Endothelial cell of umbilical vein (primary cell): ENCODE measurements at regions not wholly inside any gene's neighbourhood (a gene's known extent, or its start where the extent isn't known, plus 50 kb on each side); places are given as distances from the start of the nearest gene placed in this dataset.
A peak's percentile ranks its signal among the peaks of the same experiment; 100 is the strongest.

Source experiments
- BruUV-seq: library from RNA; stranded (reverse); fragments of 400-500 nt; replicated peaks from 2 replicates; lab custom pipeline; 2021; lab: Mats Ljungman, UMichigan
- CTCF ChIA-PET: fragments of 300-600, 350-600 bp; sonication (Branson Sonifier 250); formaldehyde crosslinking; loops from one replicate; lab custom pipeline; 2021; ENCODE audit warnings: antibody characterized with exemption, inconsistent platforms; lab: Charles Lee
- POLR2A ChIA-PET: fragments of 300-600, 350-600 bp; sonication (Branson Sonifier 250); formaldehyde crosslinking; loops from one replicate; lab custom pipeline; 2021; ENCODE audit warnings: antibody characterized with exemption, inconsistent platforms; lab: Charles Lee
- DNase-seq: peaks from one replicate; pipeline ENCODE4 v3.0.0-alpha.2; 2011; ENCODE audit warnings: low read depth, low spot score
- FAIRE-seq: peaks from 2 replicates; lab custom pipeline; 2011; peaks lifted over from hg19 to GRCh38; lab: Jason Lieb, UNC
- H2AFZ ChIP-seq: 2 replicates; pipeline ENCODE4 v1.6.0; 2012; ENCODE audit warnings: low read depth, low read length, control low read depth, inconsistent platforms
- H3K27ac ChIP-seq: 2 replicates; pipeline ENCODE4 v1.5.1; 2011; ENCODE audit warnings: low read depth, mild to moderate bottlenecking, control low read depth, low read length, moderate library complexity; ENCODE audit not compliant: insufficient read depth
- H3K27me3 ChIP-seq, 2 experiments: 2 replicates each; pipeline versions ENCODE4 v1.6.0 to v1.6.1; 2011; ENCODE audit warnings: low read length in 2 of 2, mixed read lengths in 1 of 2; ENCODE audit not compliant: control insufficient read depth in 2 of 2, insufficient read depth in 2 of 2
- H3K36me3 ChIP-seq, 2 experiments: 2 replicates in 1 of 2; 3 replicates in 1 of 2; pipeline ENCODE4 v1.5.1; 2011; ENCODE audit warnings: low read length in 2 of 2, mild to moderate bottlenecking in 1 of 2, moderate library complexity in 1 of 2; ENCODE audit not compliant: control insufficient read depth in 2 of 2, insufficient read depth in 2 of 2; ENCODE audit errors: extremely low read depth in 1 of 2
- H3K4me1 ChIP-seq: 3 replicates; pipeline ENCODE4 v1.5.1; 2011; ENCODE audit warnings: mild to moderate bottlenecking, low read length; ENCODE audit not compliant: control insufficient read depth, insufficient read depth; ENCODE audit errors: extremely low read depth
- H3K4me2 ChIP-seq: 2 replicates; pipeline ENCODE4 v1.6.1; 2011; ENCODE audit warnings: low read length, control low read depth, mixed read lengths; ENCODE audit not compliant: insufficient read depth
- H3K4me3 ChIP-seq, 3 experiments: fragments of 200-600 bp in 1 of 3; sonication (generic), shearing (Covaris generic) in 1 of 3; replicated peaks in 1 of 3; 2 replicates each; pipeline ENCODE4 v1.5.1; 2011 to 2016; ENCODE audit warnings: control low read depth in 3 of 3, low read length in 3 of 3, mild to moderate bottlenecking in 2 of 3, inconsistent platforms in 1 of 3, low read depth in 1 of 3, moderate library complexity in 1 of 3; ENCODE audit not compliant: insufficient read depth in 1 of 3
- H3K79me2 ChIP-seq: 2 replicates; pipeline ENCODE4 v1.6.0; 2012; ENCODE audit warnings: low read length, inconsistent platforms; ENCODE audit not compliant: control insufficient read depth, insufficient read depth
- H3K9ac ChIP-seq: replicated peaks from 2 replicates; pipeline ENCODE3; 2011; ENCODE audit warnings: low read length, control low read depth; ENCODE audit not compliant: insufficient read depth; ENCODE audit errors: extremely low read depth
- H3K9me1 ChIP-seq: replicated peaks from 3 replicates; pipeline ENCODE4 v1.6.0; 2011; ENCODE audit warnings: mild to moderate bottlenecking, low read length; ENCODE audit not compliant: control insufficient read depth, insufficient read depth; ENCODE audit errors: extremely low read depth
- H3K9me3 ChIP-seq: replicated peaks from 2 replicates; pipeline ENCODE4 v1.5.1; 2012; ENCODE audit warnings: low read length, inconsistent platforms; ENCODE audit not compliant: control insufficient read depth, insufficient read depth
- H4K20me1 ChIP-seq: replicated peaks from 2 replicates; pipeline ENCODE3; 2011; ENCODE audit warnings: mild to moderate bottlenecking, low read length; ENCODE audit not compliant: control insufficient read depth, insufficient read depth; ENCODE audit errors: extremely low read depth
- CTCF ChIP-seq, 2 donors: IDR thresholded peaks; 1 replicate in 1 of 2; 2 replicates in 1 of 2; pipeline ENCODE4 v1.5.1; 2011; ENCODE audit warnings: low read length in 2 of 2, mild to moderate bottlenecking in 2 of 2, moderate library complexity in 2 of 2, control low read depth in 1 of 2, inconsistent platforms in 1 of 2, low read depth in 1 of 2; ENCODE audit not compliant: insufficient read depth in 1 of 2; ENCODE audit errors: extremely low read depth in 1 of 2
- EZH2 ChIP-seq: IDR thresholded peaks from 2 replicates; pipeline ENCODE4 v1.6.1; 2012; ENCODE audit warnings: borderline replicate concordance, low read depth, mild to moderate bottlenecking, moderate library complexity, low read length, inconsistent platforms; ENCODE audit not compliant: severe bottlenecking
- FOS ChIP-seq: IDR thresholded peaks from 2 replicates; pipeline ENCODE4 v1.6.1; 2011; ENCODE audit warnings: mild to moderate bottlenecking, low read length, moderate library complexity, borderline replicate concordance; ENCODE audit not compliant: insufficient read depth
- JUN ChIP-seq: IDR thresholded peaks from 2 replicates; pipeline ENCODE4 v1.6.1; 2011; ENCODE audit warnings: borderline replicate concordance, low read depth; ENCODE audit not compliant: insufficient read length, insufficient read depth
- MYC ChIP-seq: IDR thresholded peaks from one replicate; pipeline ENCODE4 v1.6.1; 2011; ENCODE audit warnings: mild to moderate bottlenecking, low read depth, low read length
- POLR2A ChIP-seq: IDR thresholded peaks from 2 replicates; pipeline ENCODE4 v1.6.1; 2012; ENCODE audit warnings: low read depth, mild to moderate bottlenecking, control low read depth, low read length
- POLR2AphosphoS5 ChIP-seq: IDR thresholded peaks from 2 replicates; pipeline ENCODE4 v1.6.1; 2012; ENCODE audit warnings: low read depth, mild to moderate bottlenecking, control low read depth, low read length, moderate library complexity; ENCODE audit not compliant: insufficient read depth
- dilution Hi-C: fragments of 300-500 bp; cut with MboI; formaldehyde crosslinking; loops from one replicate; pipeline ENCODE4 v1.15.0; 2019; ENCODE audit warnings: low sequenced_read_pairs; ENCODE audit not compliant: extremely low pct_ligation_motif_present
- intact Hi-C: fragments of 100-400 bp; cut with micrococcal nuclease; formaldehyde crosslinking; loops from one replicate; pipeline ENCODE4 v1.10.0; 2022

- intact Hi-C loops = no loop called here
- Histone ChIP-seq H3K27ac (no peak overlapping the region), H3K9ac (no peak overlapping the region), H3K4me1 (peaks cover 7% of the 10 kb centered on the region), H2AFZ (no peak overlapping the region), H3K79me2 (no peaks in the 10 kb centered on the region), H4K20me1 (no peaks in the 10 kb centered on the region), H3K9me1 (no peaks in the 10 kb centered on the region), H3K36me3 (no peaks in the 10 kb centered on the region), H3K4me2 (peak overlapping the region; percentile 33), H3K27me3 (no peaks in the 10 kb centered on the region), H3K4me3 (no peak overlapping the region), H3K9me3 (no peaks in the 10 kb centered on the region)
- dilution Hi-C loops = no loop called here
- FAIRE-seq (no peak), DNase-seq (peak; percentile 37)
- POLR2A ChIA-PET = no interaction called here
- CTCF ChIA-PET = interaction anchor here (0.7 to 1.6 kb wide), 8 partner anchors 11 to 320 kb away, joined by 3 to 8 read pairs (median 3); no protein-coding TSS in a partner anchor
- no peak for TF ChIP-seq EZH2
- TF ChIP-seq MYC = no peak
- no peak for TF ChIP-seq CTCF (IDR thresholded peaks at IDR 0.05; ENCODE audit: extremely low read depth in 1 of 2, insufficient read depth in 1 of 2, low read depth in 1 of 2, low read length in 2 of 2)
- TF ChIP-seq POLR2AphosphoS5 = no peak
- TF ChIP-seq FOS = no peak
- TF ChIP-seq POLR2A = no peak
- no peak for TF ChIP-seq JUN
- BruUV-seq = no TSS peak
Observed at GRCh38 chr20:11692567-11692966, 225.1 kb upstream of the BTBD3 start.
